RKO (cell line): ENCODE measurements at regions not wholly inside any gene's neighbourhood (a gene's known extent, or its start where the extent isn't known, plus 50 kb on each side); places are given as distances from the start of the nearest gene placed in this dataset.

ENCODE experiments used
- DNase-seq: peaks from one replicate; pipeline ENCODE4 v3.0.0-alpha.2; 2016; ENCODE audit warnings: low spot score

DNA sequence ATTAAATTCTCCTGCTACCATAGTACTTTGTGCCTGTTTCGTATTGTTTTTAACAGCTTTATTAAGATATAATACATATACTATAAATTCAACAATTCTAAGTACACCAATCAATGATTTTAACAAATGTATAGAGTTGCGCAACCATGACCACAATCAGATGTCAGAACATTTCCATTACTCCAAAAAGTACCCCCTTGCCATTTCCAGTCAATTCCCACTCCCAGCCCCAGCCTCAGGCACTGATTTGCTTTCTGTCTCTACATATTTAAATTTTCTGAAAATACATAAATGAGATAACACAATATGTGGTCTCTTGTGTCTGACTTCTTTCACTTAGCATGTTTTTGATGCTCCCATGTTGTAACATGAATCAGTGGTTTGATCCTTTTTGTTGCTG lies 193.9 kb downstream of the FIGN start:
- DNase-seq, result no peak

DNA sequence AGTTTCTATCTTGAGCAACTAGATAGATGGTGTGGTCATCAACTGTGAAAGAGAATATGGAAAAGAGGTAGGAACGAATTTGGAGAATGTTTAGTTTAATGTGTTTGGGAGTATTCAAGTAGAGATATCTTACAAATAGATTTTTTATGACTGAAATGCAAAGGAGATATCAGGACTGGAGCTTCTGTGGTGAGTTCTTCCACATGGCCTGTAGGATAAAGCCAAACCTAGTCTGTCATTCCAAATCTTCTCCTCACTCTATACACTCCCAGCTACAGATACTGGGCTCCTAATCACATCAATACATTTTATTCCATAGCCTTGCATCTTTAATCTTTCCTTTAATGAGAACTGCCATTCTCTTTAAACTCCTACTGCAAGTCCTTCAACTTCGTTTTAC lies 194.3 kb downstream of the FIGN start:
- DNase-seq, result no peak

- DNase-seq, result no peak
These were observed 207.1 kb downstream of the FIGN start for GRCh38 chr2:163528640-163529217.

GRCh38 chr2:163527381-163527780 lies 208.4 kb downstream of the FIGN start:
- no peak for DNase-seq

GRCh38 chr2:163518762-163519161 lies 217.0 kb downstream of the FIGN start:
- DNase-seq, result no peak

DNA sequence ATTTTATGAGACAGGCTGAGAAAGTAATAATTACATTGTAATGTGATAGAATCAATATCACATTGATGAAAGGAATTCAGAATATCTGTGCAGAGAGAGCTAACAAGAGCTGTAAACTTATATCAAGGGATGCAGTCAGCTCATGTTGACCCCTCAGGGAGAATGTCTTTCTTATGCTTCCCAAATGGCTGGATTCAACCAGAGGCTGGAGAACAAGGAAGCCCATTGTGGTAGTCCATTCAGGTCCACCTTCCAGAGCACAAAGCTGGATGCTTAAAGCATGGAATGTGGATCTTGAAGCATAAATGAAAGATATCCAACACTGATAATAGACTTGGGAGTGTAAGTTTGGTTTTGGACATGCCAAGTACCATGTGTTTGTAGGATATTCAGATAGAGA lies 220.0 kb downstream of the FIGN start:
- no peak for DNase-seq

DNA sequence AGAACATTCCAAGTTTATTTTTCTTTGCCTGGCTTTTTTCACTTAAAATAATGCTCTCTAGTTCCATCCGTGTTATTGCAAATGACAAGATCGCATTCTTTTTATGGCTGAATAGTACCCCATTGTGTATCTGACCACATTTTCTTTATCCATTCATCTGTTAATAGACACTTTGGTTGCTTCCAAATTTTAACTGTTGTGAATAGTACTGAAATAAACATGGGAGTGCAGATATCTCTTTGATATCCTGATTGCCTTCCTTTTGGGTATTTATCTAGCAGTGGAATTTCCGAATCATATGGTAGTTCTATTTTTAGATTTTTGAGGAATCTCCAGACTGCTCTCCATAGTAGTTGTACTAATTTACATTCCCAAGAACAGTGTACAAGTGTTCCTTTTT lies 230.5 kb downstream of the FIGN start:
- DNase-seq, result no peak

DNA sequence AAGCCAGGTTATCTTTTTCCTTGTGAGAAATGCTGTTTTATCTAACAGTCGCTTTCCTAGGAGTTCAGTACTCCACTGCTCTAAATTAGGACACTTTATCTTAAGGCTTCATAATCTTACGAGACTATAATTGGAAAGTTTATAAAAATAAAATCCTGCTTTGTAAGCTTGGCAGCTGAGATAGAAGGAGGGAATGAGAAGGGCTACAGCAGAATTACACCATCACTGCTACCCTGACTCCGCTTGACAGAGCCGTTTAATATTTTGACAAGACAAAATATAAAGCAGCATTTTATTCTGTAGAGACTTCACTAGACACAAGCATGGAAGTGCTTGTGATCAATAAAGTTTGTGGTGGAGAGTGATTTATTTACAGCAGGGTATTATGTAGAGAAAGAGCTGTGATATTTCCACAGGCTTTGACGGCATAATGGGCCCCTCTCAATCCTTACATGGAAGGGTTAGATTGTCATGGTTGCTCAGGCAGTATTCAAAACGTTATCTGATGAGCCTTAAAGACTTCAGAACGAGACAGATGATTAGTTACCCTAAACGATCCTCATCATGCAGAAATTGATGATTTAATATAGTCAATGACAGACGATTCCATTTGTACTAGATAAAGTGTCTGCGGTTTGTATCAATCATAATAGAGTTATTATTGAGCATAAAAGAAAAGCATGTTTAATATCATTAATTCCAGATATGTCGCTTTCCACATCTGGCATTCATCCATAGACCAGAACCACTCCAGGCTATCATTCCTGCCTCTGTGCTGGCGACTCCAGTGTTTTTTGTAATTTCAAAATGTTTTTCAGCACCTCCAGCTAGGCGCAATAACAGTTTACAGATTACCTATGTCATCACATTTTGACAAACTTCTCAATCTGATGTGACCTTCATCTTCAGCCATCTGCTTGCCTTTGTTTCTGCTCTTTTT lies 242.2 kb downstream of the FIGN start:
- no peak for DNase-seq

DNA sequence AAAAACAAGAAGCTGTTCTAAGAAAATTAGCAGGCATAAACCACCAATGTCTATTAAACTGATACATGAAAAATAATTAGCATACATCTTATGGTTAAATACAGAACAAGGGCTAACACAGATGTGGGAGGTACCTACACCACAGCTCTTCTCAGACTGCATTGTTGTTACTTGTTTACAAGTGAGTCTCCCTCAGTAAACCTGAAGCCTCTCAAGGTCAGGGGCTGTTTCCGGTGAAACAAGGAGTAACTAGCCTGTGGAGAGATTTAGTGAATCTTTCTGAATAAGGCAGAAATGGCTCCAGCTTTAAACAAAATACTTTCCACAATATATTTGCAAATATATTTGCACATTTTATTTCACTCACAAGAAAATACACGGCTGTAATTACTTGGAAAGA lies 244.0 kb downstream of the FIGN start:
- no peak for DNase-seq

DNA sequence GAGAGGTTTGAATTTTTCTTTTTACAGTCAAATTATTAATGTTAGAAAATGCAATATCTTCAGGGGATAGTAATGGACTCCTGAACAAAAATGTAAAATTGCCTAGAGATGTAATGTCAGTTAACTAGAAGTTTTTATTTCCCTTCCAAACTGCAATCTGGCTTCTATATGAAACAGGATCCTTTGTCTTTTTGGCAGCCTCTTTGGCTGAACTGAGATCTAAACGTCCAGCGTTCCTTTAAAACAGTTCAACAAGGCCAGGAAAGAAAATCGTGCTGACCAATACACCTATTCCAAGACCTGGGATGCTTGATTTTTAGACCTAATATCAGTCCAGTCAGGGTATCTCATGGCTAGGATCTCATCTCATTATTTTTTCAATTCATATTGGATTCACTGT lies 245.5 kb downstream of the FIGN start:
- DNase-seq, result no peak

GRCh38 chr2:163481515-163481914 lies 254.3 kb downstream of the FIGN start:
- no peak for DNase-seq

- DNase-seq, result no peak
These were observed 256.2 kb downstream of the FIGN start for GRCh38 chr2:163479599-163479998.

DNA sequence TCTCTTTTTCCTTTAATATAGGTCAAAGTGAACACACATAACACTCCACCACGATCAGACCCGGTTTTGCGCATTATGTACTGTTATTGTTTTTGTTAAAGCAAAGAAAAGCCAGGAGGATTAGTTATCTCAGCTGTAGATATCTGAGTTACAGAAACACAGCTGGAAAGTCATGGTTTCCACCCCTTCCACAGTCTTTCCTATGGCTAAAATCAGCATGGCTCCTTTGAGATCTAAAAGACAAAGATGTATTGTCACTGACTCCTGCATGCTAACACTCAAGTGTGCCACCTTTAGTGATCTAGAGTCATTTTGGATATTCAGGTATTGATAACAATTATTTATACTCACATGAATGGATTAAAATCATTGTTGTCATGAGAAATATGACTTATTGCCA lies 260.0 kb downstream of the FIGN start:
- no peak for DNase-seq

- DNase-seq, result no peak
These were observed 260.9 kb downstream of the FIGN start for GRCh38 chr2:163474889-163475288.

GRCh38 chr2:163474319-163474744 lies 261.5 kb downstream of the FIGN start:
- DNase-seq, result no peak

GRCh38 chr2:163471947-163472346 lies 263.9 kb downstream of the FIGN start:
- DNase-seq, result peak; percentile 8

- DNase-seq, result no peak
These were observed 266.2 kb downstream of the FIGN start for GRCh38 chr2:163469561-163469962.

DNA sequence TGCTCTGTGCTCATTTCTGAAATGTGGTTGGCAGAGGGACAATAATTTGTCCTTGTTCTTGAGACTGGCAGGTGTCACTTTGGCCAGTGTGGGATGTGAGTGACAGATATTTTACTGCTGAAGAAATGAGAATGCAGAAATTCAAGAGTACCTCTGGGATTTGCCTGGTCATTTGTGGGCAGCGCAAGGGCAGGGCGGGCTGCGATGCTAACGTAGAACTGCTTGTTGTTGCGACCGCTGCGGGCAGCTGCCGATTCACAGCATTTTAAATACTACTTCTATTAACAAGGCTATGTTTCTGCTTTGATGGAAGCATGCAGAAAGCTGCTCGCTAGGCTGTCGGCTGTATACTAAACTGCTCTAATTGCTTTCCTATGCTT lies 268.6 kb downstream of the FIGN start:
- no peak for DNase-seq

- DNase-seq, result no peak
These were observed 269.2 kb downstream of the FIGN start for GRCh38 chr2:163466331-163467250.

DNA sequence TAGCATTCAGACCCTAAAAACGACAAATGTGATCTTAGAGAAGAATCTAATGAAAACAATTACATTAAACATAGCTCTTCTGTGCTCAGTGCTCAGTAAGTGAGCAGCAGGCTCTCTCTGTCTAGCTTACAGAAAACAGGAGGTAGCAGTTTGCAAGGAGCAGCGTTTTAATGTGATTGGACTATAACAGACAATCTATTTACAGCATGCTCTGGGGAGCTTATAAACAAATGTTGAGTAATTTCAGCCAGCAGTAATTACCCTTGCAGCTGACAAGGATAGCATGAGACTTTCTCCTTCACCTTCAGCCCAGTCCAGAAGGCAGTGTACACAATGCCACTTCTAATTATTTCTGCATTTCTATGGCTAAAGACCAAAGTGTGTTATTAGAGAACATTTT lies 270.4 kb downstream of the FIGN start:
- no peak for DNase-seq

DNA sequence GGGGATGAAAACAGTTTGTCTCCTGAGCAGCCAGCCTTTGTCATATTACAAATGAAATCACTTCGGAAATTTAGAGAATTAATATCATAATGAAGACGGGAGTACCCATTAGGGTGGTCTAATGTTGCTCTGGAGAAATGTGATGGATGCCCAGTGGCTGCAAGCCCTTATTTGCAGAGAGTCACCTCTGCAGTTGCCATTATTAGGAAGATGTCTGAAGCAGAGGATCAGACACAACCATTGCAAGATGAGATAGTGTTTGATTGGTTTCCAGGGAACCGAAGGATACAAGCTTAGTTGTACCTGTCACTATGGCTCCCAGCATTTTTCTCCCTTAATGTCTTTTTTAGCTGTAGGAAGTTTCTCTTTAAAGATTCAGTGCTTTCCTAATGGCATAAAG lies 272.4 kb downstream of the FIGN start:
- no peak for DNase-seq

GRCh38 chr2:163462993-163463392 lies 272.8 kb downstream of the FIGN start:
- no peak for DNase-seq

DNA sequence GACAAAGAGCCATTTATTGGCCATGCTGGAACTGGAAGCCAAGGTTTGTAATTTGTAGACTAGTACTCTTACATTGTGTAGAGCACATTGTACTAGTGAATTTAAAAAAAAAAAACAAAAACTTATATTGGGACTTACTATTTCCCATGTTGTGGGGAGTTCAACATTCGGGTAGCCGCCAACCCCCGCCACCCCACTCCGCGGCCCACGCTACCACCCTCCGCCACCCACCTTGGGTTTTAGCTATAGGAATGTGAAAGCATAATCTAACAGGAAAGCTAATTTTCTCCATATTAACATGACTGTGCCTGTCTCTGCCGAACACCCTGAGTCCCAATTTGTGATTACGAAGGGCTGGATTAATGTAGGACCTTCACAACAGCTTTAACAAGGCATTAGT lies 275.8 kb downstream of the FIGN start:
- DNase-seq, result no peak
